Lower lobe of right lung (tissue), 2 donors: ENCODE measurements at regions not wholly inside any gene's neighbourhood (a gene's known extent, or its start where the extent isn't known, plus 50 kb on each side); places are given as distances from the start of the nearest gene placed in this dataset.

ENCODE experiments used
- ATAC-seq, 2 donors: fragments of 200-7000 bp; cut with Tn5 transposase; one replicate each; pipeline ENCODE4 v1.9.1; 2020 to 2022; ENCODE audit warnings: mild to moderate bottlenecking in 2 of 2, moderate library complexity in 2 of 2
- DNase-seq: peaks from one replicate; pipeline ENCODE4 v3.0.0-alpha.2; 2020
- H3K27ac ChIP-seq: fragments of 200-600 bp; one replicate; pipeline ENCODE4 v1.8.0; 2022
- H3K27me3 ChIP-seq: fragments of 200-600 bp; one replicate; pipeline ENCODE4 v1.8.0; 2022; ENCODE audit warnings: low read depth
- H3K36me3 ChIP-seq: fragments of 200-600 bp; one replicate; pipeline ENCODE4 v1.8.0; 2022; ENCODE audit warnings: mild to moderate bottlenecking
- H3K4me1 ChIP-seq: fragments of 200-600 bp; one replicate; pipeline ENCODE4 v1.8.0; 2022
- H3K4me3 ChIP-seq: fragments of 200-600 bp; one replicate; pipeline ENCODE4 v1.8.0; 2022; ENCODE audit warnings: mild to moderate bottlenecking
- H3K9me3 ChIP-seq: fragments of 200-600 bp; one replicate; pipeline ENCODE4 v1.8.0; 2022
- intact Hi-C: fragments of 100-400 bp; cut with DNase I; formaldehyde crosslinking; loops from one replicate; pipeline ENCODE4 v1.11.0; 2022
- TF ChIP-seq, protein P1 (sequence below): fragments of 200-600 bp; IDR thresholded peaks from one replicate; pipeline ENCODE4 v1.8.0; 2022; ENCODE audit warnings: antibody characterized with exemption, mild to moderate bottlenecking
- donor health status: DM: no; HTN: yes; CAD: no; lungs with severe emphysema.

GRCh38 chr17:13256545-13256944, 238.7 kb upstream of the ELAC2 start:
- intact Hi-C loops = no loop called here
- Histone ChIP-seq H3K9me3 (no peaks in the 10 kb centered on the region), H3K27me3 (no peaks in the 10 kb centered on the region), H3K4me3 (no peak overlapping the region), H3K4me1 (no peaks in the 10 kb centered on the region), H3K36me3 (no peaks in the 10 kb centered on the region), H3K27ac (no peak overlapping the region)
- TF ChIP-seq, protein P1, sequence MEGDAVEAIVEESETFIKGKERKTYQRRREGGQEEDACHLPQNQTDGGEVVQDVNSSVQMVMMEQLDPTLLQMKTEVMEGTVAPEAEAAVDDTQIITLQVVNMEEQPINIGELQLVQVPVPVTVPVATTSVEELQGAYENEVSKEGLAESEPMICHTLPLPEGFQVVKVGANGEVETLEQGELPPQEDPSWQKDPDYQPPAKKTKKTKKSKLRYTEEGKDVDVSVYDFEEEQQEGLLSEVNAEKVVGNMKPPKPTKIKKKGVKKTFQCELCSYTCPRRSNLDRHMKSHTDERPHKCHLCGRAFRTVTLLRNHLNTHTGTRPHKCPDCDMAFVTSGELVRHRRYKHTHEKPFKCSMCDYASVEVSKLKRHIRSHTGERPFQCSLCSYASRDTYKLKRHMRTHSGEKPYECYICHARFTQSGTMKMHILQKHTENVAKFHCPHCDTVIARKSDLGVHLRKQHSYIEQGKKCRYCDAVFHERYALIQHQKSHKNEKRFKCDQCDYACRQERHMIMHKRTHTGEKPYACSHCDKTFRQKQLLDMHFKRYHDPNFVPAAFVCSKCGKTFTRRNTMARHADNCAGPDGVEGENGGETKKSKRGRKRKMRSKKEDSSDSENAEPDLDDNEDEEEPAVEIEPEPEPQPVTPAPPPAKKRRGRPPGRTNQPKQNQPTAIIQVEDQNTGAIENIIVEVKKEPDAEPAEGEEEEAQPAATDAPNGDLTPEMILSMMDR = no peak
- DNase-seq (no peak), ATAC-seq (no peak)

- no peak for DNase-seq
- ATAC-seq = no peak
- H3K36me3 ChIP-seq = no peaks in the 10 kb centered on the region
- H3K27ac ChIP-seq = no peak overlapping the region
- no peaks in the 10 kb centered on the region for H3K4me1 ChIP-seq
- TF ChIP-seq, protein P1 = no peak
- intact Hi-C loops = no loop called here
- no peaks in the 10 kb centered on the region for H3K27me3 ChIP-seq
- no peak overlapping the region for H3K4me3 ChIP-seq
- H3K9me3 ChIP-seq = peaks cover under 1% of the 10 kb centered on the region
Observed at GRCh38 chr17:13253733-13254410, 236.0 kb upstream of the ELAC2 start.

DNA sequence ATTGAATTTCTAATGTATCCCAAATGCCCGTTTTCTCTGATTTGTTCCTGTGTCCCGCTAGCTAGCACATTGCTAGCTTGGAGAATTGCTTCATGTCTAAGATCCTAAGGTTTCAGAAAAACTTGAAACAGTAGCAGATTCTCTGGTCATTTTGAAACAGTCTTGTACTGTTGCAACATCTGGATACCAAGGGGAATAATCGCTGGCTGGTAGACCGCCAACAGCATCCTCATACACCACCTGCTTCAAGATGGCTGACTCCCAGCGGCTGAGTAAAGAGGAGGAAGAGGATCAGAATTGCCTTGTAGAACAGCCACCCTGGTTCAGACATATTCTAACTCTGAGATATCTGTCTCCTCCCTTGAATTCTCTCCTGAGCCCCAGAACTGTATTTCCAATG, 226.7 kb upstream of the ELAC2 start:
- Histone ChIP-seq H3K36me3 (no peaks in the 10 kb centered on the region), H3K9me3 (peaks cover 5% of the 10 kb centered on the region), H3K27me3 (no peaks in the 10 kb centered on the region), H3K4me3 (no peak overlapping the region), H3K4me1 (no peaks in the 10 kb centered on the region), H3K27ac (no peak overlapping the region)
- ATAC-seq = no peak
- TF ChIP-seq, protein P1 = no peak
- intact Hi-C loops = no loop called here
- no peak for DNase-seq

DNA sequence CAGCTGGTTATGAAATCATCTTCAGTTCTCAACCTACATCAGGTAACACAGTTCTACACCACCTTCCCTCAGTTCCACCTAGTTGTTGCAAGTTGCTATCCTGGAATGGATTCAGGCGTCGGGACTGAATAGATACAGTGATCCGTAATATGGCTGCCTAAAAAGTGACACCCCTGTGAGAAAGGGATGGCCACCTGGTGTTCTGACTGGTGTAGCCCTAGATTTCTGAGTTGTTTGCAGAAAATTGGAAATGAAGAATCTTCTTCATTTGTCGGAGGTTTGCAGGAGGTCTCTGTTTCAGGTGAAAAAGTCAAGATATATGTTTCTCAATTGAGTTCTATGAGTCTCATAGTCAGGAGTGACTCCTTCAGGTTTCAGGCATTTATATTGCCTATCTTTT, 225.8 kb upstream of the ELAC2 start:
- TF ChIP-seq, protein P1 = no peak
- H3K4me3 ChIP-seq = no peak overlapping the region
- ATAC-seq = no peak
- intact Hi-C loops = no loop called here
- no peaks in the 10 kb centered on the region for H3K4me1 ChIP-seq
- H3K27ac ChIP-seq = no peak overlapping the region
- no peak for DNase-seq
- H3K36me3 ChIP-seq = no peaks in the 10 kb centered on the region
- peaks cover 2% of the 10 kb centered on the region for H3K9me3 ChIP-seq
- H3K27me3 ChIP-seq = no peaks in the 10 kb centered on the region

DNA sequence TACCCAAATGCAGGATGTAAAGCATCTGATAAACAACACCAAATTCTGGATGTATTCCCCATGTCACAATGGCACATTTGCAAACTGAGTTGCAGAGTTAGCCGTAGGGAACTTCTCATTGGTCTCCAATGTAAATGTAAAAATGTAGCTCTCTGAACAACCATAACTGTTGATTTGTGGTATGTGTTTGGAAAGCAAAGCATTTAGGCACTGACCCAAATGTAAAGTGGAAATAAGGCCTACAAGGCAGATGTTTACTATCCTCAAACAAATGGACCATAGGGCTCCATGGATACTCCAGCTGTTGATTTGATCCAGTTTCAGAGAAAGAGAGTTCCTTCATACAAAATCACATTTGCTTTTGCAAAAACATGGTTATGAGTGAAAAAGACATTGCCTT, 223.0 kb upstream of the ELAC2 start:
- DNase-seq (no peak), ATAC-seq (no peak)
- H3K4me3 ChIP-seq = no peak overlapping the region
- H3K36me3 ChIP-seq = no peaks in the 10 kb centered on the region
- intact Hi-C loops = no loop called here
- H3K9me3 ChIP-seq = no peaks in the 10 kb centered on the region
- TF ChIP-seq, protein P1 = no peak
- no peaks in the 10 kb centered on the region for H3K27me3 ChIP-seq
- no peak overlapping the region for H3K27ac ChIP-seq
- H3K4me1 ChIP-seq = no peaks in the 10 kb centered on the region
